Liver (tissue), 8 donors: ENCODE measurements at regions not wholly inside any gene's neighbourhood (a gene's known extent, or its start where the extent isn't known, plus 50 kb on each side); places are given as distances from the start of the nearest gene placed in this dataset.

ENCODE experiments used
- DNase-seq: peaks from one replicate; pipeline ENCODE4 v3.0.0-alpha.2; 2017; ENCODE audit warnings: low spot score
- H3K27ac ChIP-seq, 2 donors: one replicate each; pipeline ENCODE4 v1.7.0; 2013; ENCODE audit warnings: inconsistent platforms in 2 of 2, low read length in 2 of 2, control low read depth in 1 of 2, low read depth in 1 of 2, mild to moderate bottlenecking in 1 of 2
- H3K27me3 ChIP-seq, 4 donors: one replicate each; pipeline versions ENCODE4 v1.6.1 to v1.7.0; 2013; ENCODE audit warnings: low read length in 3 of 4, inconsistent platforms in 1 of 4, mild to moderate bottlenecking in 1 of 4, moderate library complexity in 1 of 4; ENCODE audit not compliant: control insufficient read depth in 4 of 4, insufficient read depth in 4 of 4
- H3K36me3 ChIP-seq, 4 donors: one replicate each; pipeline versions ENCODE4 v1.6.1 to v1.7.0; 2013; ENCODE audit warnings: low read length in 3 of 4, mild to moderate bottlenecking in 3 of 4, low read depth in 1 of 4, moderate library complexity in 1 of 4; ENCODE audit not compliant: control insufficient read depth in 4 of 4, insufficient read depth in 3 of 4
- H3K4me1 ChIP-seq, 4 donors: one replicate each; pipeline versions ENCODE4 v1.6.1 to v1.7.0; 2013; ENCODE audit warnings: low read length in 3 of 4, mild to moderate bottlenecking in 3 of 4, moderate library complexity in 1 of 4; ENCODE audit not compliant: control insufficient read depth in 4 of 4, insufficient read depth in 4 of 4
- H3K4me3 ChIP-seq, 3 donors: one replicate each; pipeline versions ENCODE4 v1.6.1 to v1.7.0; 2013; ENCODE audit warnings: low read length in 3 of 3, control low read depth in 1 of 3, low read depth in 1 of 3, mild to moderate bottlenecking in 1 of 3
- H3K9ac ChIP-seq, 2 donors: one replicate each; pipeline ENCODE4 v1.7.0; 2013; ENCODE audit warnings: low read length in 2 of 2, mild to moderate bottlenecking in 2 of 2, moderate library complexity in 2 of 2, control low read depth in 1 of 2, low read depth in 1 of 2
- H3K9me3 ChIP-seq, 4 donors: one replicate each; pipeline versions ENCODE4 v1.6.1 to v1.7.0; 2013; ENCODE audit warnings: low read length in 3 of 4; ENCODE audit not compliant: control insufficient read depth in 4 of 4
- ATF3 ChIP-seq: IDR thresholded peaks from 2 replicates; pipeline ENCODE4 v1.6.1; 2016; ENCODE audit warnings: antibody characterized with exemption
- EGR1 ChIP-seq, 2 donors: IDR thresholded peaks; 2 replicates each; pipeline ENCODE4 v1.6.1; 2016 to 2018; ENCODE audit warnings: antibody characterized with exemption in 2 of 2, low read depth in 2 of 2
- FOXA1 ChIP-seq: IDR thresholded peaks from 2 replicates; pipeline ENCODE4 v1.6.1; 2016; ENCODE audit warnings: antibody characterized with exemption
- FOXA2 ChIP-seq: IDR thresholded peaks from 2 replicates; pipeline ENCODE4 v1.6.1; 2016; ENCODE audit warnings: antibody characterized with exemption
- GABPA ChIP-seq, 2 donors: IDR thresholded peaks in 1 of 2; conservative IDR thresholded peaks in 1 of 2; 2 replicates each; pipeline ENCODE4 v1.6.1; 2016; ENCODE audit warnings: antibody characterized with exemption in 2 of 2, mild to moderate bottlenecking in 1 of 2, moderate library complexity in 1 of 2
- HNF4A ChIP-seq, 2 donors: conservative IDR thresholded peaks; 2 replicates each; pipeline ENCODE4 v1.6.1; 2016; ENCODE audit warnings: antibody characterized with exemption in 2 of 2, mild to moderate bottlenecking in 2 of 2
- HNF4G ChIP-seq: IDR thresholded peaks from 2 replicates; pipeline ENCODE4 v1.6.1; 2016; ENCODE audit warnings: antibody characterized with exemption
- JUND ChIP-seq, 2 donors: IDR thresholded peaks; 2 replicates each; pipeline ENCODE4 v1.6.1; 2016; ENCODE audit warnings: antibody characterized with exemption in 2 of 2
- MAX ChIP-seq: IDR thresholded peaks from 2 replicates; pipeline ENCODE4 v1.6.1; 2016; ENCODE audit warnings: antibody characterized with exemption
- NR2F2 ChIP-seq: IDR thresholded peaks from 2 replicates; pipeline ENCODE4 v1.6.1; 2016; ENCODE audit warnings: antibody characterized with exemption
- RAD21 ChIP-seq, 2 donors: IDR thresholded peaks; 2 replicates each; pipeline ENCODE4 v1.6.1; 2016; ENCODE audit warnings: antibody characterized with exemption in 2 of 2, mild to moderate bottlenecking in 2 of 2
- REST ChIP-seq: IDR thresholded peaks from 2 replicates; pipeline ENCODE4 v1.6.1; 2016; ENCODE audit warnings: antibody characterized with exemption, mild to moderate bottlenecking
- RXRA ChIP-seq, 2 donors: IDR thresholded peaks; 2 replicates each; pipeline ENCODE4 v1.6.1; 2017 to 2018; ENCODE audit warnings: antibody characterized with exemption in 2 of 2, mild to moderate bottlenecking in 1 of 2
- SP1 ChIP-seq: IDR thresholded peaks from 2 replicates; pipeline ENCODE4 v1.6.1; 2018; ENCODE audit warnings: antibody characterized with exemption, mild to moderate bottlenecking
- TAF1 ChIP-seq: conservative IDR thresholded peaks from 2 replicates; pipeline ENCODE4 v1.6.1; 2016; ENCODE audit warnings: antibody characterized with exemption, mild to moderate bottlenecking
- YY1 ChIP-seq: IDR thresholded peaks from 2 replicates; pipeline ENCODE4 v1.6.1; 2016; ENCODE audit warnings: antibody characterized with exemption, mild to moderate bottlenecking
- ZBTB33 ChIP-seq: IDR thresholded peaks from 2 replicates; pipeline ENCODE4 v1.6.1; 2016; ENCODE audit warnings: antibody characterized with exemption
- WGBS: extraction: QIAGEN DNeasy Blood & Tissue Kit; methylation state at CpG from one replicate; pipeline ENCODE4 v1.1.7; 2013; 5-methylcytosine and 5-hydroxymethylcytosine counted together
- TF ChIP-seq, protein P1 (sequence below): fragments of 150-350 bp; IDR thresholded peaks from 2 replicates; pipeline ENCODE4 v1.5.1; 2017; ENCODE audit warnings: improper control_type of control experiment, low read depth, low read length; ENCODE audit not compliant: missing input control
- donor health status: healthy.
- donor health status: healthy.
- donor health status: healthy.
- donor health status: healthy.
- donor health status: healthy.

GRCh38 chr4:30350288-30350687 is 369.9 kb upstream of the PCDH7 start (continued):
- TF ChIP-seq EGR1 (IDR thresholded peaks at IDR 0.05; ENCODE audit: low read depth in 2 of 2), result no peak
- TF ChIP-seq GABPA (IDR thresholded peaks at IDR 0.05 in 1 of 2, conservative IDR thresholded peaks at IDR 0.05 in 1 of 2), result no peak
- no peak for TF ChIP-seq RXRA (IDR thresholded peaks at IDR 0.05)

GRCh38 chr4:30354605-30355004 is 365.6 kb upstream of the PCDH7 start:
- H3K4me3 ChIP-seq, result no peak overlapping the region
- DNase-seq, result no peak
- peaks cover 0 to 2% (median 0%) of the 10 kb centered on the region in 4 donors for H3K9me3 ChIP-seq
- TF ChIP-seq YY1, result no peak
- no peak for TF ChIP-seq TAF1
- TF ChIP-seq JUND (IDR thresholded peaks at IDR 0.05), result no peak
- TF ChIP-seq FOXA2, result no peak
- no peaks in the 10 kb centered on the region for H3K36me3 ChIP-seq
- H3K9ac ChIP-seq, result no peak overlapping the region
- 73% methylated on average over 1 of the region's 1 CpG for WGBS
- H3K27ac ChIP-seq, result no peak overlapping the region
- H3K27me3 ChIP-seq, result no peaks in the 10 kb centered on the region
- H3K4me1 ChIP-seq, result no peaks in the 10 kb centered on the region

- DNase-seq, result no peak
- Histone ChIP-seq H3K4me3 (no peak overlapping the region), H3K9me3 (peaks cover 0 to 4% (median 0%) of the 10 kb centered on the region in 4 donors), H3K27me3 (no peaks in the 10 kb centered on the region), H3K9ac (no peak overlapping the region), H3K27ac (no peak overlapping the region), H3K36me3 (no peaks in the 10 kb centered on the region), H3K4me1 (no peaks in the 10 kb centered on the region)
- TF ChIP-seq HNF4A (conservative IDR thresholded peaks at IDR 0.05) (no peak), FOXA2 (no peak), ZBTB33 (no peak), GABPA (IDR thresholded peaks at IDR 0.05 in 1 of 2, conservative IDR thresholded peaks at IDR 0.05 in 1 of 2) (no peak), RXRA (IDR thresholded peaks at IDR 0.05) (no peak), EGR1 (IDR thresholded peaks at IDR 0.05; ENCODE audit: low read depth in 2 of 2) (no peak), FOXA1 (no peak), SP1 (no peak), JUND (IDR thresholded peaks at IDR 0.05) (no peak), HNF4G (no peak), TAF1 (no peak), NR2F2 (no peak), YY1 (no peak), ATF3 (no peak), RAD21 (IDR thresholded peaks at IDR 0.05) (no peak), REST (no peak), MAX (no peak)
- TF ChIP-seq, protein P1, sequence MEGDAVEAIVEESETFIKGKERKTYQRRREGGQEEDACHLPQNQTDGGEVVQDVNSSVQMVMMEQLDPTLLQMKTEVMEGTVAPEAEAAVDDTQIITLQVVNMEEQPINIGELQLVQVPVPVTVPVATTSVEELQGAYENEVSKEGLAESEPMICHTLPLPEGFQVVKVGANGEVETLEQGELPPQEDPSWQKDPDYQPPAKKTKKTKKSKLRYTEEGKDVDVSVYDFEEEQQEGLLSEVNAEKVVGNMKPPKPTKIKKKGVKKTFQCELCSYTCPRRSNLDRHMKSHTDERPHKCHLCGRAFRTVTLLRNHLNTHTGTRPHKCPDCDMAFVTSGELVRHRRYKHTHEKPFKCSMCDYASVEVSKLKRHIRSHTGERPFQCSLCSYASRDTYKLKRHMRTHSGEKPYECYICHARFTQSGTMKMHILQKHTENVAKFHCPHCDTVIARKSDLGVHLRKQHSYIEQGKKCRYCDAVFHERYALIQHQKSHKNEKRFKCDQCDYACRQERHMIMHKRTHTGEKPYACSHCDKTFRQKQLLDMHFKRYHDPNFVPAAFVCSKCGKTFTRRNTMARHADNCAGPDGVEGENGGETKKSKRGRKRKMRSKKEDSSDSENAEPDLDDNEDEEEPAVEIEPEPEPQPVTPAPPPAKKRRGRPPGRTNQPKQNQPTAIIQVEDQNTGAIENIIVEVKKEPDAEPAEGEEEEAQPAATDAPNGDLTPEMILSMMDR, result no peak
- 75% methylated on average over 2 of the region's 2 CpGs for WGBS
These were observed 357.7 kb upstream of the PCDH7 start for GRCh38 chr4:30362436-30362835.
